Stimulated activated CD8-positive, alpha-beta memory T cell treated with anti-CD3 and anti-CD28 coated beads, Interleukin-4, amount 100 ng/mL, for 24 hours (primary cell): ENCODE measurements at regions not wholly inside any gene's neighbourhood (a gene's known extent, or its start where the extent isn't known, plus 50 kb on each side); places are given as distances from the start of the nearest gene placed in this dataset.
"Not testable (repeated sequence)": the region's sequence is repeated elsewhere in the genome, so short reads cannot be mapped to it uniquely, and the experiment has no call there.

Experiments used
- DNase-seq: peaks from one replicate; pipeline ENCODE4 v3.0.0-alpha.2; 2020; ENCODE audit warnings: low read depth

- no peak for DNase-seq
Measured at GRCh38 chr3:8421711-8422110, 79.9 kb upstream of the LMCD1 start.

DNA sequence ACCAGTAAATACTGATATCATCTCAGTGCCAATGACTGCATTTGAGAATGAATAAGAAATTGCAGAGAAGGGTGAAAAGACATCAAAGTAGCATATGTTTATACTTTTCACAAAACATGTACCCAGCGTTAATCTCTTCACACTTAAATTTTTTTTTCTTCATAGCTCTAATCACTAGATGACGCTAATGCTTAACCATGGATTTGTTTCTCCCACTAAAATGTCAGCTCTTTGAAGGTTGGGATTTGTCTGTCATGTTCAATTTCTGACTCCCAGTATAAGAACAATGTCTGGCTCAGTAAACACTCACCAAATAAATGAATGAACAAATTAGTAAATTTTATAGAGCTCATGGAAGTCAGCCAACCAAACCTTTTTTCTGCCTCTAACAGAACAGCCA is 78.3 kb upstream of the LMCD1 start:
- DNase-seq = no peak

GRCh38 chr3:8424281-8424680 is 77.3 kb upstream of the LMCD1 start:
- no peak for DNase-seq

DNA sequence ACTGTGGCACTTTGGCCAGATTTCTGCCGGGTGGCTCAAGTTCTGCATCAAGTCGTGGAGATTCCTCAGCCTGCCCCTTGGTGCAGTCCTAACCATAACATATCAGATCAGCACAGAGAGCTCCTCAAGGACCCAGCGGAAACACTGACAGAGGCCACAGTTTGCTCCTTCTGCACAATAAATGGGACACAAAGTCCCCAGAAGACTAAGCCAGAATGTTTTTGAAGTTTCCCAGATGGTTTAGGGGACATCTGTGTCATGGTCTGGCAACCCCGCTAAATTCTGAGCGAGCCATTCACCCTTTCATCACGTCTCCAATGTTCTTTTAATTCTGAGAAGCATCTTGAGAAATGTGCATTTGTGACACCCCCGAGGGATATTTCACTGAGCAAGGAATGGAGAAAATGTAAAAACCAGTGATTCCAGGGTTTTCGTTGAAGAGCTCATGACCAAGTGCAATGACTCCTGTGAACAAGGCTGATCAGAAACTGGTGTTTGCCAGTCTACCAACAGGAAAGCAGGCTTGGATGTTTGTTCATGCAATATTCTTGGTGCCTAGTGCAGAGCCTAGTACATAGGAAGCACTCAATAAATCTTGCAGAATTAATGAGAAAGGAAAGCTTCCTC is 64.8 kb upstream of the LMCD1 start:
- DNase-seq = no peak

DNA sequence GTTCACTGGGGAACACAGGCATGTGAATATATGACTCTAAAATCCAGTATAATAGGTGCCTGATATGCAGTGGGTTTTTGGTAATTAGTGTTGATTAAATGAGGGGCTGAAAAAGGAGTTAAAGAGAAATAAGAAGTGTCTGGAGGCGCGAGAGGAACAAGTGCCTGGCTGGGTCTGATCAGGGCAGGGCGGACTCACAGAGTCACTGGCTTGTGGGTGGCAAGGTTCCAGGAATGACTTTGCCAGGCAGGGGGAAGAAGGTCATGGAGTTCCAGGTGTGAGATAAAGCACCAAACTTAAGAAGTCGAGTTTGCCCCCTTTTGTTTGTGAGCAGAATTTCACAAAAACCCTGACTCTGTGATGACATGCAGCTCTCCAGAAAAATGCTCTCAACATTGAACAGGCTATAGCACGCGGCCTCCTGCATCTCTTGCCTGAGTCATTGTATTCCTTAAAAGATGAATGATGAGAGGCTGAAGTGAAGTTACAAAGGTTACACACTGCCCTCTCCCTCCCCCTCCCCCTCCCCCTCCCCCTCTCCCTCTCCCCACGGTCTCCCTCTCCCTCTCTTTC is 63.0 kb upstream of the LMCD1 start:
- DNase-seq = no peak

DNA sequence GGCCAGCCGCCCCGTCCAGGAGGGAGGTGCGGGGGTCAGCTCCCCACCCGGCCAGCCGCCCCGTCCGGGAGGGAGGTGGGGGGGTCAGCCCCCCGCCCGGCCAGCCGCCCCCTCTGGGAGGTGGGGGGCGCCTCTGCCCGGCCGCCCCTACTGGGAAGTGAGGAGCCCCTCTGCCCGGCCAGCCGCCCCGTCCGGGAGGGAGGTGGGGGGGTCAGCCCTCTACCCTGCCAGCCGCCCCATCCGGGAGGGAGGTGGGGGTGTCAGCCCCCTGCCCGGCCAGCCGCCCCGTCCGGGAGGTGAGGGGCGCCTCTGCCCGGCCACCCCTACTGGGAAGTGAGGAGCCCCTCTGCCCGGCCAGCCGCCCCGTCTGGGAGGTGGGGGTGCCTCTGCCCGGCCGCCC is 61.5 kb upstream of the LMCD1 start:
- DNase-seq = not testable (repeated sequence)

DNA sequence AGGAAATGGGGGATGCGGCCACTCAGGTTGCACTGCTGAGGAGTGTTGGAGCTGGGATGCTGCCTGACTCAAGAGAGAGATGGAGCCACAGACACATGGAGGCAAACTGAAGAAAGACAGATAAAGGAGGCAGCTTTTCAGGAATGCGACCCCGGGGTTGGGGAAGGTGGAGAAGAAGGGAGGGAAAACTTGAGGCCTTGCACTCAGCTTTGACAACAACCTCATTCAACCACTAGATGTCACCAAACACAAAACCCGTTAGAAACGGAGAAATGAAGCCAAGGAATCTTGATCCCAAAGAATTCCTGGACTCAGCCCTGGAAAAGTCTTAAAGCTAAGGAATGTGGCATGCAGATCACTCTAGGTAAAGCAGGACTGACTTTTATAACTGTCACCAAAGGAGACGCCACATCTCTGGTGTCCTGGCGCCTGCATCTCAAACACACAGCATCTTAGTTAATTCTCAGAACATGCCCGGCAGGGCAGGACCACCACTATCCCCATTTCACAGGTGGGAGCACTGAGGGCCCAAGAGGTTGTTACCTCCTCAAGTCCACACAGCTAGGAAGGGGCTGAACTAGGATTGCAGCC is 59.6 kb upstream of the LMCD1 start:
- DNase-seq = no peak

DNA sequence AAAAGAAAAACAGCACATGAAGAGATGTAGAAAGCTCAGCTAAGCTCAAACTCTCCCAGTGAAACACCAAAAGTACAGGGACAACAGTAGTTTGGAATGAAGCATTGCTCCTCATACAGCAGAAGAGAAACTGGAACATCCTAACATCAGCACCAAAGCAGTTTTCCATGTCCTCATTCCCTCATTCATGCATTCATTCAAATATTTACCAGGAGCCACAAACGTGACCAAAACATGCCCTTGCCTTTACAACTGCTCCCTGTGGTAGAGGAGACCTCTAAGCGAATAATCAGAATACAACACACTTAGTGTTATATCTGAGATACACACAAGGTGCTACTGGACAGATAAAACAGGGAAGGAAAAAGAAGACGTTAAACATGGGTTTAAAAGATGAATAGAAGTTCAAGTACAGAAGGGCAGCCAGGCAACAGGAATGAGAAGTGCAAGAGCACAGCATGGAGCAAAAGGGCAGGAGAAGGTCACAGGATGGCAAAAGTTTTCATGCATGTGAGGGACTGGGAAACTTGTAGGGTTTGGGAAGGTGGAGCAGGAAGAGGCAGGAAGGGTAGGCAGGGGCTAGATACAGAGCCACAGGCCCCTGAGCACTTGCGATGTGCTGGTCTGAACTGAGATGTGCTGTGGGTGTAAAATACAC is 58.5 kb upstream of the LMCD1 start:
- no peak for DNase-seq

- DNase-seq = no peak
Measured at GRCh38 chr3:8443829-8444791, 57.5 kb upstream of the LMCD1 start.

DNA sequence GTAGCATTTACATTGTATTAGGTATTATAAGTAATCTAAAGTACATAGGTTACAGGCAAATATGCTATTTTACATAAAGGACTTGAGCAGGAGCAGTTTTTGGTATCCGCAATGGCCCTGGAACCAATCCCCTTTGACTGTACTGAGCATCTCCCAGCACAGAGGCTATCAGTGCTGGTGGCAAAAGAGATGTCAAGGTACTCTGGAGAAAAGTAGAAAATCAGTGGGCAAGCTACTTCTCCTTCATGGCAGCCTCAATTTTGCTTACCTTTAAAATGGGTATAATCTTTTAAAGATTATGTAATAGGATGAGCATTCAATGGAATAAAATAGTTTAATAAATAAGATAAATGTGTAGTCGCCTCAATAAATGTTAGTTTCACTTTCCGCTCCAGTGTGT is 56.7 kb upstream of the LMCD1 start:
- DNase-seq = no peak

GRCh38 chr3:8445861-8446260 is 55.8 kb upstream of the LMCD1 start:
- no peak for DNase-seq

DNA sequence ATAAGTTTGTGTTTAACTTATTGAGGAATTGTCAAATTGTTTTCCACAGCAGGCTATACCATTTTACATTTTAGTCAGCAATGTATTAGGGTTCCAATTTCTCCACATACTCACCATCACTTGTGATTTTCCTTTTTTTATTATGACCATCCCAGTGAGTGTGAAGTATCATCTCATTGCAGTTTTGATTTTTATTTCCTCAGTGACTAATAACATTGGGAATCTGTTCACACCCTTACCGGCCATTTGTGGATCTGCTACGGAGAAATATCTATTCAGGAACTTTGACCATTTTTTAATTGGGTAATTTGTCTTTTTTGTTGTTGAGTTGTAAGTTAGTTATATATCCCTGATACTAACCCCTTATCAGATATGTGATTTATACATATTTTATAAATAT is 54.8 kb upstream of the LMCD1 start:
- DNase-seq = no peak

DNA sequence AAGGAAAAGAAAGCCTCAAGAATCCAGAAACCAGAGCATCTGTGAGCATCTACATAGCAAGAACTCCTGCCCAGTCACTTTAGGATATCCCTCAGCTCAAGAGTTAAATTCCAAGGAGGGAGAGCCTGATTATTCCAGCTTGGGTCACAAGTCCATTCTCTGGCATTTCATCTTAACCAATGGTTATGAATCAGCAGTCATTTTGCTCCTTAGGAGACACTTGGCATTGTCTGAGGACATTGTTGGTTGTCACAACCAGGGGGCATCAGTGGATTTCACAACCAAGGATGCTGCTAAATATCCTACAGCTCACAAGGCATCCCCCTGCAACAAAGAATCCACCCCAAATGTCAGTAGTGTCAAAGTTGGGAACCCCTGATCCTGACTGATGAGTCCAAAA is 51.0 kb upstream of the LMCD1 start:
- no peak for DNase-seq

DNA sequence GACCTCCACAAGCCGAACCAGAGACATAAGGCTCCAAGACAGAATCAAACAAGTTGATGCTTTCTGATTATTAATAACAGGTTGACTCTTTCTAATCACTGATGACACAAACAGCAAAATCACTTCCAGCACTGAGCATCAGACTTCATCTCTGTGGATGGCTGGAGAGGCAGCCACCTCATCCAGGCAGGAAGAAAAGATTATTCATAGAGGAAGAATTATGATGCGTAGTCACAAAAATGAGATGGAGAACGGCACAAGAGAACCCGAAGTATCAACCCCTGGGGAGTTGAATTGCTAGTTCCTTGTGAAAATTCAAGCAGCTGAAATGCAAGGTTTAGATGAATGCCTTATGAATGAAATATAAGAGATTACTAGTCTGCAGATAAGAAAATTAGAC is 49.9 kb upstream of the LMCD1 start:
- DNase-seq = no peak
